ENCODE measurements at regions not wholly inside any gene's neighbourhood (a gene's known extent, or its start where the extent isn't known, plus 50 kb on each side); places are given as distances from the start of the nearest gene placed in this dataset.
A peak's percentile ranks its signal among the peaks of the same experiment; 100 is the strongest.

- no peak for DNase-seq (ENCODE audit: low read depth, low spot score)
- no peak for TF ChIP-seq CTCF (IDR thresholded peaks at IDR 0.05; ENCODE audit: low read depth, low read length)
- in situ Hi-C loops (cut with HindIII; ENCODE audit: low sequenced_read_pairs) = no loop called here
- H3K4me3 ChIP-seq (ENCODE audit: low read depth, low read length) = no peak overlapping the region
Measured at GRCh38 chr3:106193876-106194275, 325.1 kb upstream of the CBLB start.

GRCh38 chr3:106194726-106195125 is 325.9 kb upstream of the CBLB start:
- no peak for TF ChIP-seq CTCF (IDR thresholded peaks at IDR 0.05; ENCODE audit: low read depth, low read length)
- DNase-seq (ENCODE audit: low read depth, low spot score) = no peak
- in situ Hi-C loops (cut with HindIII; ENCODE audit: low sequenced_read_pairs) = no loop called here
- no peak overlapping the region for H3K4me3 ChIP-seq (ENCODE audit: low read depth, low read length)

GRCh38 chr3:106197532-106198194 is 328.9 kb upstream of the CBLB start:
- TF ChIP-seq CTCF (IDR thresholded peaks at IDR 0.05; ENCODE audit: low read depth, low read length) = no peak
- no peak for DNase-seq (ENCODE audit: low read depth, low spot score)
- in situ Hi-C loops (cut with HindIII; ENCODE audit: low sequenced_read_pairs) = no loop called here
- H3K4me3 ChIP-seq (ENCODE audit: low read depth, low read length) = no peak overlapping the region

GRCh38 chr3:106204160-106204868 is 335.5 kb upstream of the CBLB start:
- TF ChIP-seq CTCF (IDR thresholded peaks at IDR 0.05; ENCODE audit: low read depth, low read length) = no peak
- H3K4me3 ChIP-seq (ENCODE audit: low read depth, low read length) = no peak overlapping the region
- in situ Hi-C loops (cut with HindIII; ENCODE audit: low sequenced_read_pairs) = no loop called here
- no peak for DNase-seq (ENCODE audit: low read depth, low spot score)

GRCh38 chr3:106206146-106206545 is 337.3 kb upstream of the CBLB start:
- peak; percentile 46 for DNase-seq (ENCODE audit: low read depth, low spot score)
- in situ Hi-C loops (cut with HindIII; ENCODE audit: low sequenced_read_pairs) = no loop called here
- TF ChIP-seq CTCF (IDR thresholded peaks at IDR 0.05; ENCODE audit: low read depth, low read length) = no peak
- no peak overlapping the region for H3K4me3 ChIP-seq (ENCODE audit: low read depth, low read length)

- H3K4me3 ChIP-seq (ENCODE audit: low read depth, low read length) = no peak overlapping the region
- TF ChIP-seq CTCF (IDR thresholded peaks at IDR 0.05; ENCODE audit: low read depth, low read length) = no peak
- no peak for DNase-seq (ENCODE audit: low read depth, low spot score)
- in situ Hi-C loops (cut with HindIII; ENCODE audit: low sequenced_read_pairs) = no loop called here
Measured at GRCh38 chr3:106206613-106207012, 337.8 kb upstream of the CBLB start.
